MM.1S (cell line): ENCODE measurements at regions not wholly inside any gene's neighbourhood (a gene's known extent, or its start where the extent isn't known, plus 50 kb on each side); places are given as distances from the start of the nearest gene placed in this dataset.

ENCODE experiments used
- CTCF ChIP-seq: fragments of 300-600 bp; sonication (generic); IDR thresholded peaks from 2 replicates; pipeline ENCODE4 v1.5.1; 2016; ENCODE audit warnings: antibody characterized with exemption, low read length, mixed read lengths
- EZH2 ChIP-seq: fragments of 300-600 bp; sonication (generic); optimal IDR thresholded peaks from 2 replicates; pipeline ENCODE3; 2017; ENCODE audit warnings: low read depth, mild to moderate bottlenecking, antibody characterized with exemption, low read length, mixed read lengths

GRCh38 chr5:145673786-145674185 is 161.4 kb downstream of the PRELID2 start:
- TF ChIP-seq EZH2 (no peak), CTCF (no peak)
